Tibial nerve (tissue), 4 donors: ENCODE measurements at regions not wholly inside any gene's neighbourhood (a gene's known extent, or its start where the extent isn't known, plus 50 kb on each side); places are given as distances from the start of the nearest gene placed in this dataset.

Source experiments
- EP300 ChIP-seq, 2 donors: sonication (generic); formaldehyde crosslinking; IDR thresholded peaks; one replicate each; pipeline ENCODE4 v1.6.1; 2017; ENCODE audit warnings: antibody characterized with exemption in 2 of 2, mild to moderate bottlenecking in 1 of 2
- POLR2A ChIP-seq, 2 donors: fragments of 450-650 bp; IDR thresholded peaks; one replicate each; pipeline ENCODE4 v1.6.1; 2017; ENCODE audit warnings: antibody characterized with exemption in 2 of 2, mild to moderate bottlenecking in 2 of 2, moderate library complexity in 2 of 2
- TF ChIP-seq, protein P1 (sequence below), 5 experiments: fragments of 200-600 bp in 3 of 5; fragments of 450-650 bp in 2 of 5; sonication (generic) in 3 of 5; IDR thresholded peaks; one replicate each; pipeline ENCODE4 v1.5.1; 2016 to 2019; ENCODE audit warnings: antibody characterized with exemption in 5 of 5, mild to moderate bottlenecking in 3 of 5, moderate library complexity in 2 of 5

DNA sequence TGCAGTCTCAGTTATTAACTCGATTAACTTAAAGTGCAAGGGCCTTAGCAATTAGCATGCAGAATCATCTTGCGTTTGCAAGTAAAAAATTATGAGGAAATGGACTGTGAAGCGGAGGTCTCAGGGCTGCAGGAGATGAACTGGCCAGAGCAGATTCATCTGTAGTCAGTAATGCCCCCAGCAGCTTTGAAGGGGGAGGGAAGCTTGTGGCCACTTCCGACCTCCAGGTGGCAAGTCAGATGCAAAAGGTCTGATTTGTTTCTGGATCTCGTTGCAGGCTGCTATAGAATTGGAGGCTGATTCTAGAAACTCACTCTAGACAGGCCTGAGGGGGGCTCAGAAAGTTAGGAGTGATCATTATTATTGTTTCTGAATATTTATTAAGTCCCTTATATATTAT lies 107.4 kb upstream of the RGS6 start:
- TF ChIP-seq, protein P1, sequence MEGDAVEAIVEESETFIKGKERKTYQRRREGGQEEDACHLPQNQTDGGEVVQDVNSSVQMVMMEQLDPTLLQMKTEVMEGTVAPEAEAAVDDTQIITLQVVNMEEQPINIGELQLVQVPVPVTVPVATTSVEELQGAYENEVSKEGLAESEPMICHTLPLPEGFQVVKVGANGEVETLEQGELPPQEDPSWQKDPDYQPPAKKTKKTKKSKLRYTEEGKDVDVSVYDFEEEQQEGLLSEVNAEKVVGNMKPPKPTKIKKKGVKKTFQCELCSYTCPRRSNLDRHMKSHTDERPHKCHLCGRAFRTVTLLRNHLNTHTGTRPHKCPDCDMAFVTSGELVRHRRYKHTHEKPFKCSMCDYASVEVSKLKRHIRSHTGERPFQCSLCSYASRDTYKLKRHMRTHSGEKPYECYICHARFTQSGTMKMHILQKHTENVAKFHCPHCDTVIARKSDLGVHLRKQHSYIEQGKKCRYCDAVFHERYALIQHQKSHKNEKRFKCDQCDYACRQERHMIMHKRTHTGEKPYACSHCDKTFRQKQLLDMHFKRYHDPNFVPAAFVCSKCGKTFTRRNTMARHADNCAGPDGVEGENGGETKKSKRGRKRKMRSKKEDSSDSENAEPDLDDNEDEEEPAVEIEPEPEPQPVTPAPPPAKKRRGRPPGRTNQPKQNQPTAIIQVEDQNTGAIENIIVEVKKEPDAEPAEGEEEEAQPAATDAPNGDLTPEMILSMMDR (IDR thresholded peaks at IDR 0.05): no peak
- TF ChIP-seq POLR2A (IDR thresholded peaks at IDR 0.05) (no peak), EP300 (IDR thresholded peaks at IDR 0.05) (no peak)
